Neural progenitor cell (in vitro differentiated cells): ENCODE measurements at regions not wholly inside any gene's neighbourhood (a gene's known extent, or its start where the extent isn't known, plus 50 kb on each side); places are given as distances from the start of the nearest gene placed in this dataset.

Experiments used
- DNase-seq: peaks from one replicate; pipeline ENCODE4 v3.0.0-alpha.2; 2016; ENCODE audit warnings: low spot score
- H2AFZ ChIP-seq: fragments of 200-600 bp; sonication (generic); replicated peaks from 2 replicates; pipeline ENCODE4 v1.6.1; 2016; ENCODE audit warnings: antibody characterized with exemption
- H3F3A ChIP-seq: fragments of 200-600 bp; sonication (generic); 2 replicates; pipeline ENCODE4 v1.6.1; 2016; ENCODE audit warnings: antibody characterized with exemption, low read depth
- H3K27ac ChIP-seq: fragments of 200-600 bp; sonication (generic); 2 replicates; pipeline ENCODE4 v1.5.1; 2016; ENCODE audit warnings: mild to moderate bottlenecking
- H3K27me3 ChIP-seq: fragments of 200-600 bp; sonication (generic); 2 replicates; pipeline ENCODE4 v1.6.1; 2016; ENCODE audit warnings: mild to moderate bottlenecking, moderate library complexity
- H3K36me3 ChIP-seq: fragments of 200-600 bp; sonication (generic); 2 replicates; pipeline ENCODE4 v1.5.1; 2016
- H3K4me1 ChIP-seq: fragments of 200-600 bp; sonication (generic); 2 replicates; pipeline ENCODE4 v1.6.1; 2016; ENCODE audit warnings: mixed run types
- H3K4me2 ChIP-seq: fragments of 200-600 bp; sonication (generic); 2 replicates; pipeline ENCODE4 v1.6.1; 2016
- H3K4me3 ChIP-seq: fragments of 200-600 bp; sonication (generic); 2 replicates; pipeline ENCODE4 v1.5.1; 2016
- H3K79me2 ChIP-seq: fragments of 200-600 bp; sonication (generic); 2 replicates; pipeline ENCODE4 v1.6.1; 2016; ENCODE audit warnings: low read depth
- H3K9ac ChIP-seq: fragments of 200-600 bp; sonication (generic); 2 replicates; pipeline ENCODE4 v1.6.1; 2016
- H3K9me3 ChIP-seq: fragments of 200-600 bp; sonication (generic); 2 replicates; pipeline ENCODE4 v1.5.1; 2016; ENCODE audit warnings: low read depth
- H4K20me1 ChIP-seq: fragments of 200-600 bp; sonication (generic); 2 replicates; pipeline ENCODE4 v1.6.1; 2016; ENCODE audit warnings: low read depth
- H3K27ac Mint-ChIP-seq: 3 replicates; pipeline ENCODE4 v1.8.0; 2021; ENCODE audit warnings: mixed read lengths
- H3K27me3 Mint-ChIP-seq: 2 replicates; pipeline ENCODE4 v1.8.0; 2022; ENCODE audit warnings: low read depth, mild to moderate bottlenecking, inconsistent platforms, moderate library complexity, mixed read lengths; ENCODE audit not compliant: insufficient read depth
- H3K36me3 Mint-ChIP-seq: 3 replicates; pipeline ENCODE4 v1.8.0; 2021; ENCODE audit warnings: mixed read lengths
- H3K4me1 Mint-ChIP-seq: 3 replicates; pipeline ENCODE4 v1.8.0; 2021; ENCODE audit warnings: mixed read lengths
- H3K4me3 Mint-ChIP-seq: 3 replicates; pipeline ENCODE4 v1.8.0; 2021; ENCODE audit warnings: mild to moderate bottlenecking, moderate library complexity, mixed read lengths
- H3K9me3 Mint-ChIP-seq: 3 replicates; pipeline ENCODE4 v1.8.0; 2020; ENCODE audit warnings: mixed read lengths
- EZH2 ChIP-seq: fragments of 200-600 bp; sonication (generic); IDR thresholded peaks from 2 replicates; pipeline ENCODE4 v1.6.1; 2017; ENCODE audit warnings: antibody characterized with exemption, mild to moderate bottlenecking, moderate library complexity
- EZH2phosphoT487 ChIP-seq: fragments of 200-600 bp; sonication (generic); IDR thresholded peaks from 2 replicates; pipeline ENCODE4 v1.6.1; 2017; ENCODE audit warnings: antibody characterized with exemption
- TF ChIP-seq, protein P1 (sequence below): fragments of 200-600 bp; sonication (generic); IDR thresholded peaks from 2 replicates; pipeline ENCODE4 v1.5.1; 2017; ENCODE audit warnings: antibody characterized with exemption, mild to moderate bottlenecking

DNA sequence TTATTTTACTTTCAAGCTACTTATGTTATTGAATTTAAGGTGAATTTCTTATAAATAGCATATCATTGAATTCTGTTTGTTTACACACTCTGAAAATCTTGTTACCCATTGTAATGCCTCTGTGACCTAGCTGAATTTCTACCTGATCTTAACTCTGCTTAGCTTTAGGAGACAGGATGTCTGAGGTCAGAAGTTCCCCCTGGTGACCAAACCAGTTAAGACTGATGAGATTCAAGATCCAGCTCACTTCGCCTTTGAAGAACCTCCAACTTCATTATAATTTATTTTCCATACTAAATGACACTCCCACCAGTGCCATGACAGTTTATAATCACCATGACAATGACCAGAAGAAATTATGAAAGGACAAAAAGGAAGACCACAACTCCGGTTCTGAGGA lies 213.4 kb upstream of the CDC14C start:
- Histone ChIP-seq H3K9ac (no peak overlapping the region), H3K4me3 (no peak overlapping the region), H3K36me3 (no peaks in the 10 kb centered on the region), H3K4me1 (peaks cover 13% of the 10 kb centered on the region), H2AFZ (no peak overlapping the region), H3K27ac (no peak overlapping the region), H3K9me3 (no peaks in the 10 kb centered on the region), H4K20me1 (no peaks in the 10 kb centered on the region), H3K27me3 (no peaks in the 10 kb centered on the region), H3K79me2 (no peaks in the 10 kb centered on the region), H3K4me2 (no peak overlapping the region), H3F3A (peaks cover 12% of the 10 kb centered on the region)
- TF ChIP-seq EZH2phosphoT487, result no peak
- TF ChIP-seq EZH2, result no peak
- TF ChIP-seq, protein P1, sequence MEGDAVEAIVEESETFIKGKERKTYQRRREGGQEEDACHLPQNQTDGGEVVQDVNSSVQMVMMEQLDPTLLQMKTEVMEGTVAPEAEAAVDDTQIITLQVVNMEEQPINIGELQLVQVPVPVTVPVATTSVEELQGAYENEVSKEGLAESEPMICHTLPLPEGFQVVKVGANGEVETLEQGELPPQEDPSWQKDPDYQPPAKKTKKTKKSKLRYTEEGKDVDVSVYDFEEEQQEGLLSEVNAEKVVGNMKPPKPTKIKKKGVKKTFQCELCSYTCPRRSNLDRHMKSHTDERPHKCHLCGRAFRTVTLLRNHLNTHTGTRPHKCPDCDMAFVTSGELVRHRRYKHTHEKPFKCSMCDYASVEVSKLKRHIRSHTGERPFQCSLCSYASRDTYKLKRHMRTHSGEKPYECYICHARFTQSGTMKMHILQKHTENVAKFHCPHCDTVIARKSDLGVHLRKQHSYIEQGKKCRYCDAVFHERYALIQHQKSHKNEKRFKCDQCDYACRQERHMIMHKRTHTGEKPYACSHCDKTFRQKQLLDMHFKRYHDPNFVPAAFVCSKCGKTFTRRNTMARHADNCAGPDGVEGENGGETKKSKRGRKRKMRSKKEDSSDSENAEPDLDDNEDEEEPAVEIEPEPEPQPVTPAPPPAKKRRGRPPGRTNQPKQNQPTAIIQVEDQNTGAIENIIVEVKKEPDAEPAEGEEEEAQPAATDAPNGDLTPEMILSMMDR, result no peak
- DNase-seq, result no peak
- H3K36me3 Mint-ChIP-seq, result no peaks in the 10 kb centered on the region
- H3K4me1 Mint-ChIP-seq, result peaks cover 5% of the 10 kb centered on the region
- H3K27me3 Mint-ChIP-seq, result peaks cover 2% of the 10 kb centered on the region
- H3K9me3 Mint-ChIP-seq, result peaks cover 2% of the 10 kb centered on the region
- no peak overlapping the region for H3K27ac Mint-ChIP-seq
- H3K4me3 Mint-ChIP-seq, result no peak overlapping the region

DNA sequence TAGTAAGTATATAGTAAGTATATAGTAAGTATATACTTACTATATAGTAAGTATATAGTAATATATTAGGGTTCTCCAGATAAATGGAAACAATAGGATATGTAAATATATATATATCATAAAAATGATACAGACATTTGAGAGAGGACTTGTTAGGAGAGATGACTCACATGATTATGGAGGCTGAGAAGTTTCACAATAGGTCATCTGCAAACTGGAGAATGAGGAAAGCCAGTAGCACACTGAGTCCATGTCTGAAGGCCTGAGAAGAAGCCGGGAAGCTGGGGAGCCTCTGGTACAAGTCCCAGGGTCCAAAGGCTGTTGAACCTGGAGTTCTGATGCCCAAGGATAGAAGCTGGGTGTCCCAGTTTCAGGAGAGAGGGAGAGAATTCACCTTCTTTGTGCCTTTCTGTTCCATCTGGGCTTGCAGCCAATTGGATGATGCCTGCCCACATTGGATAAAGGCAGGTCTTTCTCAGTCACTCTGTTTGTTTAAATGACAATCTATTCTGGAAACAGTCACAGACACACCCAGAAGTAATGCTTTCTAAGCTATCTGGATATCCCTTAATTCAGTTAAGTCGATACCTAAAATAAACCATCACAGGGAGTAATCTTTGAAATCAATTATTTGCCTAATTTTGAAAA lies 205.5 kb upstream of the CDC14C start:
- Histone ChIP-seq H3K4me1 (no peaks in the 10 kb centered on the region), H3K27me3 (no peaks in the 10 kb centered on the region), H3K36me3 (no peaks in the 10 kb centered on the region), H3F3A (no peaks in the 10 kb centered on the region), H3K4me3 (no peak overlapping the region), H3K9ac (no peak overlapping the region), H3K27ac (no peak overlapping the region), H3K9me3 (no peaks in the 10 kb centered on the region), H2AFZ (no peak overlapping the region), H3K79me2 (no peaks in the 10 kb centered on the region), H3K4me2 (no peak overlapping the region), H4K20me1 (no peaks in the 10 kb centered on the region)
- Mint-ChIP-seq H3K9me3 (no peaks in the 10 kb centered on the region), H3K4me1 (no peaks in the 10 kb centered on the region), H3K27ac (no peak overlapping the region), H3K27me3 (no peaks in the 10 kb centered on the region), H3K36me3 (no peaks in the 10 kb centered on the region), H3K4me3 (no peak overlapping the region)
- DNase-seq, result no peak
- TF ChIP-seq EZH2 (no peak), EZH2phosphoT487 (no peak)
- TF ChIP-seq, protein P1, result no peak

DNA sequence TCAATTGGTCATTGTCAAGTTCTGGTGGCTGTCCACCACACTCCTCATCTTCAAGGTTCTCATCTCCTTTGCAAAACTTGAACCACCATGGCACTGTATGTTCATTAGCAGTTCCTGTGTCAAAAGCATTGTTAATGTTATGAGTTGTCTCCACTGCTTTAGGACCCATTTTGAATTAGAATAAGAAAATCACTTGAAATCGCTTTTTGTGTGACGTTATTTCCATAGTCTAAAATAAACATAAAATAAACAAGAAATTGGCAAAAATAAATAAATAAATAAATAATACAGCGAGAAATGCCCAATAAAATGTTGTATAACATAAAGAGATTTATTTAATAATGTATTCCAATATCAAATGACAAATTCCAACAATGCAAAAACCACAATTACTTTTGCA lies 195.5 kb upstream of the CDC14C start:
- no peaks in the 10 kb centered on the region for H3K36me3 Mint-ChIP-seq
- TF ChIP-seq EZH2phosphoT487 (no peak), EZH2 (no peak)
- TF ChIP-seq, protein P1, result no peak
- no peaks in the 10 kb centered on the region for H3K4me1 Mint-ChIP-seq
- Histone ChIP-seq H3F3A (no peaks in the 10 kb centered on the region), H4K20me1 (no peaks in the 10 kb centered on the region), H3K27ac (no peak overlapping the region), H3K36me3 (no peaks in the 10 kb centered on the region), H3K79me2 (no peaks in the 10 kb centered on the region), H3K4me2 (no peak overlapping the region), H3K4me3 (no peak overlapping the region), H3K4me1 (no peaks in the 10 kb centered on the region), H3K27me3 (no peaks in the 10 kb centered on the region), H2AFZ (no peak overlapping the region), H3K9me3 (no peaks in the 10 kb centered on the region), H3K9ac (no peak overlapping the region)
- DNase-seq, result no peak
- H3K27me3 Mint-ChIP-seq, result peaks cover 2% of the 10 kb centered on the region
- H3K9me3 Mint-ChIP-seq, result peaks cover 6% of the 10 kb centered on the region
- no peak overlapping the region for H3K4me3 Mint-ChIP-seq
- no peak overlapping the region for H3K27ac Mint-ChIP-seq
